ENCODE measurements at regions not wholly inside any gene's neighbourhood (a gene's known extent, or its start where the extent isn't known, plus 50 kb on each side); places are given as distances from the start of the nearest gene placed in this dataset.

- TF ChIP-seq CTCF (conservative IDR thresholded peaks at IDR 0.05; ENCODE audit: low read length) (no peak), EZH2phosphoT487 (IDR thresholded peaks at IDR 0.05; ENCODE audit: borderline replicate concordance) (no peak)
Observed at GRCh38 chr14:65294816-65295215, 117.7 kb upstream of the FUT8 start.
